Stimulated activated CD4-positive, alpha-beta T cell treated with anti-CD3 and anti-CD28 coated beads, Interleukin-12 subunit alpha, Interleukin-12 subunit beta, amount 100 ng/mL, for 4 hours (primary cell): ENCODE measurements at regions not wholly inside any gene's neighbourhood (a gene's known extent, or its start where the extent isn't known, plus 50 kb on each side); places are given as distances from the start of the nearest gene placed in this dataset.

Source experiments
- DNase-seq: peaks from one replicate; pipeline ENCODE4 v3.0.0-alpha.2; 2020

DNA sequence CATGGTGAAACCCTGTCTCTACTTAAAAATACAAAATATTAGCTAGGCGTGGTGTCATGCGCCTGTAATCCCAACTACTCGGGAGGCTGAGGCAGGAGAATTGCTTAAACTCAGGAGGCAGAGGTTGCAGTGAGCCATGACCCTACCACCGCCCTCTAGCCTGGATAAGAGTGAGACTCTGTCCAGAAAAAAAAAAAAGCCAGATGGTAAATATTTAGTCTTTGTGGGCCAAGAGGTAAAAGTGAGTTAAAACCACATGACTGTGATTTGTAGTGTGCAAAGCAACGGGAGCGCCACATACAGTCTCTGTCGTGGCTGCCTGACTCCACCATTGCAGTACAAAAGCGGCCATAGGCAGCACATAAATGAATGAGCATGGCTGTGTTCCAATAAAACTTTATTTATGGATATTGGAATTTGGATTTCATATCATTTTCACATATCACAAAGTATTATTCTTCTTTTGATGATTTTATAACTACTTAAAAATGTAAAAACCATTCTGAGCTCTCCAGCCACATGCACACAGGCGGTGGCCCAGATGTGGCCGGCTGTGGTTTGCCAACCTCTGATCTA is 51.8 kb upstream of the CASZ1 start:
- DNase-seq: no peak

DNA sequence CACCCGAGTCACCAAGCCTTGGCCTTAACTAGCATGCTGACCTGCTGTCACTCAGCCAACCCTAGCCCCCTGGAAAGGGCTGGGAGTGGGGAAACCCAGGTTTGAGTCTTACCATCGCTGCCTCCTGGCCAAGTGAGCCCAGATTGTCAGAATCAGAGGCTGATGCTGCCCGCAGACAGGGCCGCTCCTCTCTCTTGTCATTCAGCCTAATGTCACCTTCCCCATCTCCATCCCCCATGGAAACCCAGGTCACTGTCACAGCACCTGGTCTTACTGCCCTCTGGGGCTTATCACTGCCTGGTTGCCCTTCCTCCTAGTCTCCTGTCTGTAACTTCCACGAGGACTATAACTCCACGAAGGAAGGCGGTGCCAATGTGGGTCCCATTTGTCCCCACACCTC is 53.6 kb upstream of the CASZ1 start:
- DNase-seq: no peak

DNA sequence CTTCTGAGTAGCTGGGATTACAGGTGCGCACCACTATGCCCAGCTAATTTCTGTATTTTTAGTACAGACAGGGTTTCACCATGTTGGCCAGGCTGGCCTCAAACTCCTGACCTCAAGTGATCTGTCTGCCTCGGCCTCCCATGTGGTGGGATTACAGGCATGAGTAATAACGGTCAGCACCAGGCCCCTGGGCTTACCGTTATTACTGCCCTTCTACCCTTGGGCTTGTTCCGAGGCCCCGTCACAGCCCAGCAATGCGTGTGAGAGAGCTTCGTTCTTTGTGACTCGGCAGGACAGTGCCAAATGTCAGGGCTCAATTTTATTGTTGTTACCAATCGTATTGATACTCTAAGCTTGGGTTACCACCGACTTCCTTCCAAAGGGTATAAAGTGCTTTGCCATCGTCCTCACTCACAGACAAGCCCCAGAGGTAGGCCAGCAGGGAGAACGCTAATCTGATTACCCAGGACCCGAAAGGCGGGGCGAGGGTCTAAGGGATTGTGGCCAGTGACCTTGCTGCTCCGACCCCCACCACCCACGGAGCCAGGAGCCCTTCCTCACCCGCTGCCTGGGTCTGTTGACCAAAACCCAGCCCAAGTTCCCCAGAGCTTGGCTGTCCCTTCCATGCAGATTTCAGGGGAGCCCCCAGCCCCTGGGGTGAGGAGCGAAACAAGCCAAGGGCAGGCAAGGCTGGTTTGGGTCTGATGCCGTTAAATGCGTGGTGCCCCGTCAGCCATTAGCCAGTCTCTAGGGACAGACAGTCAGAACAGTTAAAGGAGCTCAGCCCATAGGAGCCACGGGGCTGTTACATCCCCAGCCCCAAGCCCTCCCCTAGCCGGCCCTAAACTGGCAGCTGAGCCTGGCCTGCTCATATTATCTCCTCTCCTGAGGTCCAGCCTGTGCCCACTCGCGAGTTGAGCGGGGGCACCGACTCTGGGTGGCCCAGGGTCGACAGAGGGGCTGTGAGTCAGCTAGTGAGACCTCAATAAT is 54.9 kb upstream of the CASZ1 start:
- no peak for DNase-seq

DNA sequence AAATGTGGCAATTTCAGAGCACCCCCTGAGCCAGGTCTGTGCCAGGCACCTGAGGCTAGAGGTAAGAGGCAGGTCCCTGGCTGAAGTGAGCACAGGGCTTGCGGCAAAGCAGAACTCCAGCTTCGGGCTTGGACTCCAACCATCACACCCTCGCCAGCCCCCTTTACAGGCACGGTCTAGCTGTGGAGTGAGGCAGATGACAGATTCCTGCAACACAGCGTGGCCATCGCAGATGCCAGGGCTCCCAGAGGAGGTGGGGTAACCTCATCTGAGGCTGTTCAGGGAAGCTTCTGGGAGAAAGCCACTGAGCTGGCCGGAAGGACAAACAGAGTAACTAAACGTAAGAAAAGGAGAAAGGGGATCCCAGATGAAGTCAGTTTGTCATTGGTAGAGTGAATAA is 55.6 kb upstream of the CASZ1 start:
- DNase-seq: no peak

DNA sequence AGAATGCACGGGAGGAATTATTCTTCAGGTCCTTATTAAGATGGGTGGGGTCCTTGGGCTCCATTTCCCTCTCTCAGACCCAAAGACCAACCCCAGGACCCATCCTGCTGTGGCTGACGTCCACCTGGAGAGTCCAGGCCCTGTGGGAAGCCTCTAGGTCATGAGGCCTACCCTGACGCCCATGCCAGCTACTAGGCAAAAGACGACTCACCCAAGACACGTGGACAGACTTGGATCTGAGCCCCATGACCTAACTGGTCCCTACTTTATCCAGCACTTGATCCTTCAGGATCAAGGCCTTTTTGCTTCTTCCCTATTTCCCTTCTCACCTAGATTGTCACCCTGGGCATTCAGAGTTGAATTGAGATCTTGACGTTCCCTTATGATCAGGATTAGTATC is 56.0 kb upstream of the CASZ1 start:
- no peak for DNase-seq

DNA sequence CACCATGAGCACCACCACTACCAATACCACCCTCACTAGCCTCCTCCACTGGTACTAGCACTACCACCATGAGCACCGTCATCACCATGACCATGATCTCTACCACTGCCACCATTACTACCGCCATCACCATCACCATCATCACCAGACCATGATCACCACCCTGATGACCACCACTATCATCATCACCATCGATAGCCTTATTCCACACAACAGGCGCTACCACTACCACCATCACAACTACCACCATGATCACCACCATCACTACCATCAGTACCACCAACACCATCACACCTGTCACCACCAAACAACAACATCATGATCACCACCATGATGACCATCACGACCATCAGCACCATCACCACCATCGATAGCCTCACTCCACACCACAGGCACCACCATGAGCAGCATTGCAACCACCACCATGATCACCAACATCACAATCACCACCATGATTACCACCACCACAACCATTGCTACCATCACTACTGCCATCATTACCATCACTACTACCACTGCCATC is 56.6 kb upstream of the CASZ1 start:
- DNase-seq: no peak

DNA sequence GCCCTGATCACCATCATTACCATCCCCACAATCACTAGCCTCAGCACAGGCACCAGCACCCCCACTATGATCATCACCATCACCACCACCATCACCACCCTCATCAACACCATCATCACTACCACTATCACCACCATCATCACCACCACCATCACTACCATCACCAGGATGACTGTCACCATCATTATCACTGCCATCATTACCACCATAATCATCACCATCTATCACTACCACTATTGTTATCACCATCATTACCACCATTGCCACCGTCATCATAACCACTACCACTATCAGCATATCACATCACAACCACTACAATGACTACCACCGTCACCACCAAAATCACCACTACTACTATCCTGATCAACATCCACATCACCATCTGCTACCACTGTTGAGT is 57.3 kb upstream of the CASZ1 start:
- DNase-seq: no peak

DNA sequence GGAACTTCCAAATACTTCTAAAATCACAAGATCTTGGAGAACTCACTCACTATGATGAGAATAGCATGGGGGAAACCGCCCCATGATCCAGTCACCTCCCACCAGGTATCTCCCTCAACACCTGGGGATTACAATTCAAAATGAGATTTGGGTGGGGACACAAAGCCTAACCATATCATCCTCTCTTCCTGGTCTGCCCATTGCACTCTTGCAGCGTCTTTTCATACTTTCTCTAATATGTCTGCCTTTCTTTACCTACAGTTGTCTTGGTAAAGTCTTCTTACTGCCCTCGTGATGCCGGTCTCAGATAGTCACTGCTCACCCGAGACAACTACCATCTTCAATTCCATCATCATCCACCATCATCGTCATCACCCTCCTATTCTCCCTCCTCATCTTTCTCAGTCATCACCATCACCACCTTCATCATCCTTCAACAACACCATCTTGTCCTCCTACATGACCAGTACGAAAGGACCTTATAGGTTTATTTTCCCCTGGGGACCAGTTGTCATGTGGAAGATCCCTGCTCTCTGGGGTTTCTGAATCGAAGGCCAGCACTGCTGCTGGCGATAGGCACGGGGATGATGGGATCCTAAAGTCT is 58.5 kb upstream of the CASZ1 start:
- no peak for DNase-seq

DNA sequence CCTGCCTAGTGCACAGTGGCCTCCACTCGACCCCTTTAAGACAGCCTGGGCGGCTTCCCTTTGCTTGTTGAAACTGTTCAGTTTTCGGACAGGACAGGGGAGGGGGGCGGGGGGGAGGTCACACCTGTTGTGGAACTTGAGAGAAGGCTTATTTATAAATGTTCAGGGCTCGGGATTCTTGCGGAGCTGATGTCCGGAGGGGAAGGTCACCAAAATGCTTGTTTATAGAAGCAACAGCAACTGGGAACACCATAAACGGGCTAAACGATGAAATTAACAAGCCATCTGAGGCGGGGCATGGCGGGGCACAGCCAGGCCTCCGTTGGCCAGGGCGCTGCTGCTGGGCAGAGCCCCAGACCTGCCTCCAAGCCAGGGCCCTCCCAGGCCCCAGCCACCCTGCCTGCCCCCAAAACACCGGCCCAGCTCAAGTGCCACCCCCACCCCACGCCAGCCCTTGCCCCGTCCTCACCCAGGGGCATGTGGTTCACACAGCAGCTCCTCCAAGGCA is 59.8 kb upstream of the CASZ1 start:
- no peak for DNase-seq

- DNase-seq: no peak
Measured at GRCh38 chr1:10856863-10857598, 60.6 kb upstream of the CASZ1 start.

- no peak for DNase-seq
Measured at GRCh38 chr1:10857687-10858086, 61.2 kb upstream of the CASZ1 start.

DNA sequence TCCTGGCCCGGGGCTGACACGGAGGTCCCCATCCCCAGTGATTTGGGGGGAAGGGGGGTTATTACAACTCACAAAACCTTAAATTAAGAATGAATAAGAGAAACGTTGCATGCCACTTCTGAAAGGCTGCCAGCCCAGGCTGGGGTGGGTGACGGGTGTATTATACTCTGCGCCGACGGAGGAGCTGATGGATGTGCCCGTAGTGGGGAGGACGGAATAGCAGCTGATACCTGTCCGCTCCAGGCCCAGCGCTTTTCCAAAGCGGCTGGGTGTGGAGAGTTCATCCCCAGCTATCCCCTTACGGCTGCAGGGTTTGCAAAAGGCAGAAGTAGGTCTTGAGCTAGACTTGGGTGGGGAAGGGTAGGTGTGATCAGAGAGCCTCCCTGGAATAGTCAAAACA is 63.8 kb upstream of the CASZ1 start:
- DNase-seq: no peak

GRCh38 chr1:10860682-10861081 is 64.2 kb upstream of the CASZ1 start:
- no peak for DNase-seq

- DNase-seq: no peak
Measured at GRCh38 chr1:10861822-10862221, 65.4 kb upstream of the CASZ1 start.

DNA sequence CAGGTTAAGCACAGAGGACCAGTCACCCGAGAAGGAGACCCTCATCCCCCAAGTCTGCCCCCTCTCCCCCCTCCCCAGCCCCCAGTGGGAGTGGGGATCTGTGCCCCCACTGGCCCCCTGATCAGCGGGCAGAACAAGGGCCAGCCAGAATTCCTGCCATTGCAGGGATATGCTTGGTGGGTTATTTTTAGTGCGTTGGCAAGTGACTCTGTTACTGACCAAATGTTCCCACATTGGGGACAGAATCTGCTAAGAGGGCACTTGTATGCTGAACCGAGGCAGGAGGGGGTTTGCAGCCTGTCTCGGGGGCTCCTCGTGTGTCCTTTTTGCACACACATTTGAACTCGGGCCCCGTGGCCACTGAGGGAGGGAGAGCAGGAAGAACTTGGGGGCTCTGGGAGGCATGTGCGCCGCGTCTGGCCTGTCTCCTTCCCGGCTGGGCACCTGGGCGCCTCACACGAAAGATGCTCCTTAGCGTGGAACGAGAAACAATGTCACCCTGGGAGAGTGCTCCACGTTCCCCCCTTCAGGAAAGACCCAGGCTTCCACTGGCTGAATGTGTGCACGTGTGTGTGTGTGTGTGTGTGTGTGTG is 66.4 kb upstream of the CASZ1 start:
- no peak for DNase-seq

- DNase-seq: no peak
Measured at GRCh38 chr1:10863886-10864285, 67.4 kb upstream of the CASZ1 start.

DNA sequence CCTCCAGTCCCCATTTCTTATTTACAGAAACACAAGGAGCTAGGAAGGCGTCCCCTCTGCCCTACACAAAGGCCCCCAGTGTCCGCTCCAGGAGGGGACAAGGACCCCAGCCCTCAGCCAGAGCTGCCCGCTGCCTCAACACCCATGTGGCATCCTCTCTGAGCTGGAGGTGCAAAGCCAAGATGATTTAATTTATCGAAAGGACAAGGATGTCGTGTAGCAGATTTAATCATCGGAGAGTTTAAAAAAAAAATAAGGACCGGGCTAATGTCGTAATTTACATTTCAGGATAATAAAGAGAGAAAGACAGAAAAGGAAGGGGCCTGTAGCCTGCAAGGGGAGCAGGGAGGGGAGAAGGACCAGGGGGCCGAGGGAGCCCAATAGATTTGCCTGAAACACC is 68.3 kb upstream of the CASZ1 start:
- DNase-seq: no peak

GRCh38 chr1:10865518-10866320 is 69.3 kb upstream of the CASZ1 start:
- DNase-seq: no peak

DNA sequence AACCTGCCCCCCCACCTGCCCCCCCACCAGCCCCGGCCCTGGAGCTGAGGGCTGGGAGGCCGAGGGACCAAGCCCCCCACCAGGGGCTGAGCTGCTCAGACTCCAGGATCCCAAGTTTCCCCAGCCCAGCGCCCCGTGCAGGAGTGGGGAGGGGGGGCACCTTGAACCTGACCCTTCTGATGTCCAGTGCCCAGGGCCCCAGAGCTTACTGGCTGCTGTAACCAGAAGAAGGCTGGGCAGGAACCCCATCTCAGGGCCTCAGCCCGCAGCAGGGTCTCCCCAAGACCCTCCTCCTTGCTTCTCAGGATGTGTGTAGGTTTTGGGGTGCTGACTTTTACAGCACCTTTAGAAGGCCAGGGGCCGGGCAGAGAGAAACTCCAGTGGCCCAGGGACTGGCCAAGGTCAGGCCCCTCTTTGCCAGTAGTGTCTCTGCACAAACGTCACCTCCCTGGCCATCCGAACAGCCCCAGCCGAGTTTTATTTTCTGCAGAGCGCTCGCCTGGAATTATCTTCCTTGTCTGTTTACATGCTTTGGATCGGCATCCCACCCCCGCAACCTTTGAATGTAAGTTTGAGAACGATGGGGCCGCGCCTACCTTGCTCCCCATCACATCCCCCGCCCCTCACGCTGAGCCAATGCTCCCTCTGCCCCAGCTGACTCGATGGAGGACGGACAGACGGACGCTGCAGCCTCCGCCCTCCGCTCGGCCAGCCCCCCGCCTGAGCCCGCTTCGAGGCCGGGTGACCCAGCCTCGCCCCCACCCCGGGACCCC is 70.1 kb upstream of the CASZ1 start:
- peak; percentile 22 for DNase-seq

DNA sequence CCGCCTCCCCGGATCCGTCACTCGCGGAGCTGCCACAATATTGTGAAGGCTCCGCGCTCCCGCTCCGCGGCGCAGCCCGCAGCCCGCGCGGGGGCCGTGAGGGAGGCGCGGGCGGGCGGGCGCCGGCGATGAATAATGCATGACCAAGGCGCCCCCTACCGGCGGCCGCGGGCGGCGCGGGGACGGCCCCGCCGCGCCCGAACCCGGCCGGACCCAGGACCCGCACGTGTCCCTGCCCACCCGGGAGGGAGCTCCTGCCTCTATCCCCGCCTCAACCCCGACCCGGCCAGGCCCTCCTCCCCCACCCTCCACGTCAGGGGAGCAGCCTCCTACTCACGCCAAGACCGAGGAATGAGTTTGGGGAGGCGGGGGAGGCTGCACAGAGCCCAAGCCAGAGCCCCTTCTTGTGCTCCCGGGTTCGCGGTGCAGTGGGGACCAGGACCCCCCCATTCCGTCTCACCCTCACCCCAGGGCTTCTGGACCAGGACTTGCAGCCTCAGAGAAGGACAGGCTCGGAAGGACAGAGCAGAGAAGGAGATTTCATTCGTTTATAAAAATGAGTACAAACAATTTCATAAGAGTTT is 70.8 kb upstream of the CASZ1 start:
- DNase-seq: peak; percentile 63
